Right cardiac atrium (tissue), 5 donors: ENCODE measurements at regions not wholly inside any gene's neighbourhood (a gene's known extent, or its start where the extent isn't known, plus 50 kb on each side); places are given as distances from the start of the nearest gene placed in this dataset.
"Not testable (repeated sequence)": the region's sequence is repeated elsewhere in the genome, so short reads cannot be mapped to it uniquely, and the experiment has no call there.

Source experiments
- ATAC-seq, 2 donors: fragments of 200-7000 bp; cut with Tn5 transposase; one replicate each; pipeline versions ENCODE4 v1.8.0 to v1.9.1; 2020; ENCODE audit warnings: moderate library complexity in 2 of 2, mild to moderate bottlenecking in 1 of 2
- DNase-seq, 3 donors: peaks; one replicate each; pipeline ENCODE4 v3.0.0-alpha.2; 2020
- H3K27ac ChIP-seq: one replicate; pipeline ENCODE4 v1.5.1; 2013; ENCODE audit warnings: mild to moderate bottlenecking, low read length, control low read depth, moderate library complexity
- H3K27me3 ChIP-seq: one replicate; pipeline ENCODE4 v1.6.1; 2013; ENCODE audit not compliant: control insufficient read depth, insufficient read depth
- H3K4me1 ChIP-seq: one replicate; pipeline ENCODE4 v1.6.1; 2013; ENCODE audit warnings: low read length; ENCODE audit not compliant: control insufficient read depth, insufficient read depth
- H3K4me3 ChIP-seq: one replicate; pipeline ENCODE4 v1.5.1; 2013; ENCODE audit warnings: low read length, control low read depth
- H3K9me3 ChIP-seq: one replicate; pipeline ENCODE4 v1.6.1; 2013; ENCODE audit warnings: low read length; ENCODE audit not compliant: control insufficient read depth
- WGBS: extraction: QIAGEN DNeasy Blood & Tissue Kit; methylation state at CpG from one replicate; pipeline ENCODE4 v1.1.7; 2013; 5-methylcytosine and 5-hydroxymethylcytosine counted together
- intact Hi-C, 4 donors: fragments of 100-400 bp; cut with DNase I; formaldehyde crosslinking; loops; one replicate each; pipeline versions ENCODE4 v1.11.0 to v1.14.0; 2022 to 2023
- donor health status: healthy with polysubstance abuse.
- donor health status: DM: no; HTN: yes; CAD: no.
- donor health status: DM: no; HTN: no; CAD: no.
- donor health status: DM: no; HTN: yes; CAD: no; lungs with severe emphysema.
- donor health status: DM: yes; HTN: yes; CAD: no.

GRCh38 chr2:56803596-56803995 is 619.8 kb downstream of the CCDC85A start:
- ATAC-seq = no peak
- H3K27ac ChIP-seq = no peak overlapping the region
- WGBS = 86% methylated on average over 3 of the region's 3 CpGs
- intact Hi-C loops = no loop called here
- H3K9me3 ChIP-seq = no peaks in the 10 kb centered on the region
- H3K4me3 ChIP-seq = no peak overlapping the region
- no peak for DNase-seq
- H3K27me3 ChIP-seq = no peaks in the 10 kb centered on the region
- H3K4me1 ChIP-seq = no peaks in the 10 kb centered on the region

GRCh38 chr2:56806924-56807323 is 623.1 kb downstream of the CCDC85A start:
- Histone ChIP-seq H3K9me3 (no peaks in the 10 kb centered on the region), H3K4me1 (no peaks in the 10 kb centered on the region), H3K27ac (no peak overlapping the region), H3K4me3 (no peak overlapping the region), H3K27me3 (no peaks in the 10 kb centered on the region)
- intact Hi-C loops = no loop called here
- ATAC-seq = no peak
- 88% methylated on average over 1 of the region's 1 CpG for WGBS
- DNase-seq = no peak

GRCh38 chr2:56807861-56808260 is 624.1 kb downstream of the CCDC85A start:
- Histone ChIP-seq H3K9me3 (no peaks in the 10 kb centered on the region), H3K4me3 (no peak overlapping the region), H3K4me1 (no peaks in the 10 kb centered on the region), H3K27me3 (no peaks in the 10 kb centered on the region), H3K27ac (no peak overlapping the region)
- ATAC-seq = no peak
- DNase-seq = no peak
- intact Hi-C loops = no loop called here
- WGBS = 82% methylated on average over 2 of the region's 2 CpGs

GRCh38 chr2:56811401-56811800 is 627.6 kb downstream of the CCDC85A start:
- H3K27me3 ChIP-seq = no peaks in the 10 kb centered on the region
- ATAC-seq = no peak
- intact Hi-C loops = no loop called here
- no peak for DNase-seq
- H3K27ac ChIP-seq = no peak overlapping the region
- no peak overlapping the region for H3K4me3 ChIP-seq
- 31% methylated on average over 2 of the region's 2 CpGs for WGBS
- no peaks in the 10 kb centered on the region for H3K4me1 ChIP-seq
- H3K9me3 ChIP-seq = no peaks in the 10 kb centered on the region

GRCh38 chr2:56812432-56812831 is 628.6 kb downstream of the CCDC85A start:
- H3K27me3 ChIP-seq = no peaks in the 10 kb centered on the region
- intact Hi-C loops = no loop called here
- no peak for ATAC-seq
- WGBS = 82% methylated on average over 1 of the region's 1 CpG
- no peaks in the 10 kb centered on the region for H3K9me3 ChIP-seq
- H3K4me3 ChIP-seq = no peak overlapping the region
- DNase-seq = no peak
- no peak overlapping the region for H3K27ac ChIP-seq
- no peaks in the 10 kb centered on the region for H3K4me1 ChIP-seq

GRCh38 chr2:56813490-56813889 is 629.7 kb downstream of the CCDC85A start:
- no peak overlapping the region for H3K27ac ChIP-seq
- intact Hi-C loops = no loop called here
- no peaks in the 10 kb centered on the region for H3K4me1 ChIP-seq
- no peak overlapping the region for H3K4me3 ChIP-seq
- no peaks in the 10 kb centered on the region for H3K9me3 ChIP-seq
- WGBS = 72% methylated on average over 2 of the region's 2 CpGs
- DNase-seq = no peak
- no peak for ATAC-seq
- H3K27me3 ChIP-seq = no peaks in the 10 kb centered on the region

GRCh38 chr2:56816666-56817065 is 632.9 kb downstream of the CCDC85A start:
- Histone ChIP-seq H3K9me3 (no peaks in the 10 kb centered on the region), H3K4me1 (no peaks in the 10 kb centered on the region), H3K4me3 (no peak overlapping the region), H3K27ac (no peak overlapping the region), H3K27me3 (no peaks in the 10 kb centered on the region)
- DNase-seq = peak in 1 of 3 donors; percentile 23
- intact Hi-C loops = no loop called here
- ATAC-seq = no peak
- WGBS = 75% methylated on average over 5 of the region's 5 CpGs

- Histone ChIP-seq H3K27ac (no peak overlapping the region), H3K27me3 (no peaks in the 10 kb centered on the region), H3K9me3 (no peaks in the 10 kb centered on the region), H3K4me1 (no peaks in the 10 kb centered on the region), H3K4me3 (no peak overlapping the region)
- ATAC-seq (no peak), DNase-seq (no peak)
- intact Hi-C loops = no loop called here
- 72% methylated on average over 1 of the region's 1 CpG for WGBS
These were observed 648.0 kb downstream of the CCDC85A start for GRCh38 chr2:56831780-56832179.

- no peak for ATAC-seq
- intact Hi-C loops = no loop called here
- Histone ChIP-seq H3K4me1 (no peaks in the 10 kb centered on the region), H3K27me3 (no peaks in the 10 kb centered on the region), H3K27ac (no peak overlapping the region), H3K9me3 (no peaks in the 10 kb centered on the region), H3K4me3 (no peak overlapping the region)
- WGBS = 69% methylated on average over 5 of the region's 5 CpGs
- no peak for DNase-seq
These were observed 650.9 kb downstream of the CCDC85A start for GRCh38 chr2:56834686-56835085.

- H3K4me3 ChIP-seq, H3K4me1 ChIP-seq, intact Hi-C loops, H3K27ac ChIP-seq, H3K9me3 ChIP-seq, ATAC-seq, H3K27me3 ChIP-seq, DNase-seq: not testable (repeated sequence)
These were observed 656.2 kb downstream of the CCDC85A start for GRCh38 chr2:56840009-56840408.

GRCh38 chr2:56860991-56861390 is 677.2 kb downstream of the CCDC85A start:
- intact Hi-C loops = no loop called here
- H3K4me3 ChIP-seq = no peak overlapping the region
- no peak for ATAC-seq

GRCh38 chr2:56871644-56872043 is 687.9 kb downstream of the CCDC85A start:
- Histone ChIP-seq H3K27ac (no peak overlapping the region), H3K4me1 (no peaks in the 10 kb centered on the region), H3K27me3 (no peaks in the 10 kb centered on the region), H3K9me3 (no peaks in the 10 kb centered on the region), H3K4me3 (no peak overlapping the region)
- no peak for DNase-seq
- intact Hi-C loops = no loop called here
- WGBS = 69% methylated on average over 1 of the region's 1 CpG
- ATAC-seq = no peak

More at GRCh38 chr2:56860991-56861390, 677.2 kb downstream of the CCDC85A start:
- Histone ChIP-seq H3K4me1 (no peaks in the 10 kb centered on the region), H3K9me3 (peaks cover 1% of the 10 kb centered on the region), H3K27me3 (no peaks in the 10 kb centered on the region), H3K27ac (no peak overlapping the region)
- no peak for DNase-seq
